Testis (tissue), 2 donors: ENCODE measurements at regions not wholly inside any gene's neighbourhood (a gene's known extent, or its start where the extent isn't known, plus 50 kb on each side); places are given as distances from the start of the nearest gene placed in this dataset.
A peak's percentile ranks its signal among the peaks of the same experiment; 100 is the strongest.

Experiments used
- DNase-seq: peaks from one replicate; pipeline ENCODE4 v3.0.0-alpha.2; 2019
- H3K27ac ChIP-seq, 2 donors: fragments of 200-600 bp; sonication (generic); one replicate each; pipeline ENCODE4 v1.5.1; 2019
- H3K27me3 ChIP-seq: fragments of 200-600 bp; sonication (generic); one replicate; pipeline ENCODE4 v1.5.1; 2019
- H3K36me3 ChIP-seq: fragments of 200-600 bp; sonication (generic); one replicate; pipeline ENCODE4 v1.5.1; 2017; ENCODE audit warnings: low read depth; ENCODE audit errors: missing control alignments
- H3K4me1 ChIP-seq: fragments of 200-600 bp; sonication (generic); one replicate; pipeline ENCODE4 v1.5.1; 2019
- H3K4me3 ChIP-seq, 2 donors: fragments of 200-600 bp; sonication (generic); one replicate each; pipeline ENCODE4 v1.5.1; 2017 to 2019
- H3K9me3 ChIP-seq: fragments of 200-600 bp; sonication (generic); one replicate; pipeline ENCODE4 v1.5.1; 2017
- POLR2A ChIP-seq: fragments of 450-650 bp; IDR thresholded peaks from one replicate; pipeline ENCODE4 v1.6.1; 2017; ENCODE audit warnings: antibody characterized with exemption, mild to moderate bottlenecking, moderate library complexity
- WGBS, 2 donors: methylation state at CpG; one replicate each; pipeline ENCODE4 v1.1.5; 2018; 5-methylcytosine and 5-hydroxymethylcytosine counted together
- intact Hi-C: fragments of 100-400 bp; cut with DNase I; formaldehyde crosslinking; loops from one replicate; pipeline ENCODE4 v1.15.1; 2023; ENCODE audit warnings: low total_unique reads
- TF ChIP-seq, protein P1 (sequence below), 3 experiments: fragments of 450-650 bp in 2 of 3; fragments of 200-600 bp in 1 of 3; sonication (generic) in 1 of 3; IDR thresholded peaks; one replicate each; pipeline ENCODE4 v1.5.1; 2016 to 2019; ENCODE audit warnings: antibody characterized with exemption in 3 of 3, mild to moderate bottlenecking in 2 of 3, moderate library complexity in 1 of 3

DNA sequence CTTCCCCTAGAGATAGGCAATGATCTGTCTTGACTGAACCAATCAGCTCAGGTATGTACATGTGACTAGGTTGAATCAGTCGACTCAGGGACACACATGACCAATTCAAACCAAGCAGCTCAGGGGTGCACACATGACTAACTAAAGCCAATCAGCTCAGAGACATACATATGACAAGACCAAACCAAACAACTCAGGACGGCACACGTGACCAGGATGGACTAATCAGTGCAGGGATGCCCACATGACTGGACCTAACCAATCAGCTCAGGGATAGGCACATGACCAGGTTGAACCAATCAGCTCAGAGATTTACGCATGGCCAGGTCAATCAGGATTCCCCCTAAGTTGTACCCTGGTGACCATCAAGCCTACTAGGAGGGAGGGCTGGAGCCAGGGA lies 310.3 kb downstream of the CDH26 start:
- no peak overlapping the region for H3K4me3 ChIP-seq
- no peak overlapping the region for H3K27ac ChIP-seq
- WGBS, 2 donors, result 60 to 77% methylated on average over 4 of the region's 4 CpGs
- no peaks in the 10 kb centered on the region for H3K36me3 ChIP-seq
- no peaks in the 10 kb centered on the region for H3K27me3 ChIP-seq
- DNase-seq, result peak; percentile 78
- TF ChIP-seq, protein P1, sequence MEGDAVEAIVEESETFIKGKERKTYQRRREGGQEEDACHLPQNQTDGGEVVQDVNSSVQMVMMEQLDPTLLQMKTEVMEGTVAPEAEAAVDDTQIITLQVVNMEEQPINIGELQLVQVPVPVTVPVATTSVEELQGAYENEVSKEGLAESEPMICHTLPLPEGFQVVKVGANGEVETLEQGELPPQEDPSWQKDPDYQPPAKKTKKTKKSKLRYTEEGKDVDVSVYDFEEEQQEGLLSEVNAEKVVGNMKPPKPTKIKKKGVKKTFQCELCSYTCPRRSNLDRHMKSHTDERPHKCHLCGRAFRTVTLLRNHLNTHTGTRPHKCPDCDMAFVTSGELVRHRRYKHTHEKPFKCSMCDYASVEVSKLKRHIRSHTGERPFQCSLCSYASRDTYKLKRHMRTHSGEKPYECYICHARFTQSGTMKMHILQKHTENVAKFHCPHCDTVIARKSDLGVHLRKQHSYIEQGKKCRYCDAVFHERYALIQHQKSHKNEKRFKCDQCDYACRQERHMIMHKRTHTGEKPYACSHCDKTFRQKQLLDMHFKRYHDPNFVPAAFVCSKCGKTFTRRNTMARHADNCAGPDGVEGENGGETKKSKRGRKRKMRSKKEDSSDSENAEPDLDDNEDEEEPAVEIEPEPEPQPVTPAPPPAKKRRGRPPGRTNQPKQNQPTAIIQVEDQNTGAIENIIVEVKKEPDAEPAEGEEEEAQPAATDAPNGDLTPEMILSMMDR (IDR thresholded peaks at IDR 0.05), result no peak
- TF ChIP-seq POLR2A, result no peak
- H3K4me1 ChIP-seq, result peaks cover 6% of the 10 kb centered on the region
- intact Hi-C loops, result no loop called here
- no peaks in the 10 kb centered on the region for H3K9me3 ChIP-seq

DNA sequence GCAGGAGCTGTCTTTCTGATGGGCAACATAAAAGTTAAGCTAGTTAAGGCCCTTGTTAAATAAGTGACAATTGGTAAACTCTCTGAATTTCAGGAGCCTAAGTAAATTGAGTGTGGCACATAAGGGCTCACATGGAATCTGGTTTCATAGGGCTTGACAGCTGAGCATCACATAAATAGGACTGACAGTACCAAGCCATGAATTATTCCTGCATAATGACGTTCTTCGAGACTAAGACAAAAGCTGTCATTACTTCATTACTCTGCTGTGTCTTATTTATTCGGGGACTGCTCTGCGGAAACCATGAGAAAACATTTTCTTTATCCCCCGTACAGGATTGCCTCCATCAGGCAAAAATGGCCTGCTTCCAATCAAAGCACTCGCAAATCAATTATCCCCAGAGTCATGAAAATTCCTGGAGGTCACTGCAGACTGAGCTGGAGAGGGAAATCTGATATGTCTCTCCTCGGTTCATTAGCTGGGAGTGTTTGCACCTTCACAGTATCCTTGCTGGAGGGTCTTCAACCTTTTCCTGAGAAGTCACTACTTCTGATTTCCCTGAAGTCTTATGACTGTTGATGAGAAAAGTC lies 311.4 kb downstream of the CDH26 start:
- intact Hi-C loops, result no loop called here
- no peak overlapping the region for H3K4me3 ChIP-seq
- 43 to 51% methylated on average over 7 of the region's 7 CpGs for WGBS, 2 donors
- no peaks in the 10 kb centered on the region for H3K27me3 ChIP-seq
- H3K9me3 ChIP-seq, result no peaks in the 10 kb centered on the region
- H3K36me3 ChIP-seq, result no peaks in the 10 kb centered on the region
- TF ChIP-seq, protein P1 (IDR thresholded peaks at IDR 0.05), result no peak
- H3K27ac ChIP-seq, result no peak overlapping the region
- no peak for DNase-seq
- peaks cover 6% of the 10 kb centered on the region for H3K4me1 ChIP-seq

DNA sequence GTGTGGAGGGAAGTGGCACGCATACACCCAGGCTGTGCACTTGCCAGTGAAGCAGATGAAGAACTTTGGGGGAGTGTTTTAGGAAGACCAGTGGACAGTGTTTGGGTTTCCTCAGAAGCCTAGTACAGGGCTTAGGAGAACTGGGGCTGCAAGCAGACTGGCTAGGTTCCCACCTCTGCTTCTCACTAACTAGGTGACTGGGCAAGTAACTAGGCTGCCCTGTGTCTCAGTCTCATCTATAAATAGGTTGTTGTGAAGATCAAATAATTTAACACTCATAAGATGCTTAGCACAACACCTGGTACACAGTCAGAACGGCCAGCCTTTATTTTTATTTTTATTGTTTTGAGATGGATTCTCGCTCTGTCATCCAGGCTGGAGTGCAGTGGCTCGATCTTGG lies 312.1 kb downstream of the CDH26 start:
- H3K27me3 ChIP-seq, result no peaks in the 10 kb centered on the region
- intact Hi-C loops, result no loop called here
- H3K4me1 ChIP-seq, result peaks cover 2% of the 10 kb centered on the region
- no peak for DNase-seq
- no peak overlapping the region for H3K27ac ChIP-seq
- H3K9me3 ChIP-seq, result no peaks in the 10 kb centered on the region
- no peak overlapping the region for H3K4me3 ChIP-seq
- WGBS, 2 donors, result 82 to 88% methylated on average over 4 of the region's 4 CpGs
- H3K36me3 ChIP-seq, result no peaks in the 10 kb centered on the region
- no peak for TF ChIP-seq POLR2A
- TF ChIP-seq, protein P1 (IDR thresholded peaks at IDR 0.05), result no peak

DNA sequence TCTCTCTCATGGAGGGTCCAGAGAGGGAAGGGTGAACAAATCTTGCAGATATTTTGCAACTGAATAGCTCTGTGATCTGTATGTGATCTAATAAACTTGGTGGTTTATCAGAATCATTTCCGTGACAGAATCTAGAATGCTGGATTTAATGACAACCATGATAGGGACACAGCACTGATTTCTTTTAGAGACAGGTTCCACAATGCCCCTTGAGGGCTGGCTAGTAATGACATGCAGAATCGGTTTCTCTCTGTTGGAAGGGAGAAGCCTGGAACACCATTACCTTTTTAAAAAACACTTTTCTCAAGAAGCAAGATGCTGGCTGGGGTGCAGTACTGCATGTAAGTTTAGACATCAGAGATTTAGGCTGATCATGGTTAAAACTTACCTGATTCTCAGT lies 313.4 kb downstream of the CDH26 start:
- 64 to 68% methylated on average over 2 of the region's 2 CpGs for WGBS, 2 donors
- TF ChIP-seq, protein P1 (IDR thresholded peaks at IDR 0.05), result peak in 2 of 3 experiments; percentile 20 to 30
- no peak for TF ChIP-seq POLR2A
- no peaks in the 10 kb centered on the region for H3K4me1 ChIP-seq
- no peaks in the 10 kb centered on the region for H3K36me3 ChIP-seq
- H3K27me3 ChIP-seq, result no peaks in the 10 kb centered on the region
- intact Hi-C loops, result no loop called here
- no peak overlapping the region for H3K4me3 ChIP-seq
- H3K9me3 ChIP-seq, result no peaks in the 10 kb centered on the region
- no peak for DNase-seq
- H3K27ac ChIP-seq, result no peak overlapping the region

DNA sequence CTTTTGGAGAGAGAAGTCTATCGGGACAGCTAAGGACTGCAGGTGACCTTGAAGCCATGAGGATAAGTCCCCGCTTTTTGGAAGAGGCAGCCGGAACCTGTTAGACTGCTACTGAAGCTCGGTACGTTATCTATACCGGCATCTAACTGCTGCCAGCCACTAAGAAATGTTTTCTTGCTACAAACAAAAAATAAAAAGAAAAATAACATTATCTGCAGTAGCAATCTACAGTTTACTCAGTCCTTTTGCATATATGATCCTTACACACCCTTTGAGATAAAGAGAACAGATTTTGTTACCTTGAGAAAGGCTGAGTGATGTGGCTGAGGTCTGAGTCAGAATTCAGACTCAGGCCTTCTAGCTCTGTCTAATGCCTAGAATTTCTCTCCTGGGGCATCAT lies 314.6 kb downstream of the CDH26 start:
- WGBS, 2 donors, result 61 to 77% methylated on average over 6 of the region's 6 CpGs
- intact Hi-C loops, result no loop called here

More for the DNA sequence above, 314.6 kb downstream of the CDH26 start:
- Histone ChIP-seq H3K4me3 (no peak overlapping the region), H3K27ac (no peak overlapping the region), H3K27me3 (no peaks in the 10 kb centered on the region), H3K9me3 (no peaks in the 10 kb centered on the region), H3K4me1 (no peaks in the 10 kb centered on the region), H3K36me3 (no peaks in the 10 kb centered on the region)
- no peak for DNase-seq
- no peak for TF ChIP-seq POLR2A
- TF ChIP-seq, protein P1 (IDR thresholded peaks at IDR 0.05), result no peak
